Skeletal muscle satellite cell (primary cell): ENCODE measurements at regions not wholly inside any gene's neighbourhood (a gene's known extent, or its start where the extent isn't known, plus 50 kb on each side); places are given as distances from the start of the nearest gene placed in this dataset.

ENCODE experiments used
- H3K27me3 ChIP-seq: 2 replicates; pipeline ENCODE4 v1.7.0; 2013; ENCODE audit warnings: low read length; ENCODE audit not compliant: control insufficient read depth, insufficient read depth
- H3K36me3 ChIP-seq: 2 replicates; pipeline ENCODE4 v1.7.0; 2013; ENCODE audit warnings: mild to moderate bottlenecking, control low read depth, low read length; ENCODE audit not compliant: insufficient read depth
- H3K4me1 ChIP-seq: 2 replicates; pipeline ENCODE4 v1.7.0; 2013; ENCODE audit warnings: low read length; ENCODE audit not compliant: control insufficient read depth, insufficient read depth
- H3K4me2 ChIP-seq: 2 replicates; pipeline ENCODE4 v1.7.0; 2013; ENCODE audit warnings: mild to moderate bottlenecking, low read length
- H3K4me3 ChIP-seq: 2 replicates; pipeline ENCODE4 v1.7.0; 2013; ENCODE audit warnings: low read length
- H3K9ac ChIP-seq: 2 replicates; pipeline ENCODE4 v1.7.0; 2013; ENCODE audit warnings: mild to moderate bottlenecking, low read depth, low read length, moderate library complexity
- H3K9me3 ChIP-seq: replicated peaks from 2 replicates; pipeline ENCODE4 v1.7.0; 2013; ENCODE audit warnings: mild to moderate bottlenecking, control low read depth, low read length

DNA sequence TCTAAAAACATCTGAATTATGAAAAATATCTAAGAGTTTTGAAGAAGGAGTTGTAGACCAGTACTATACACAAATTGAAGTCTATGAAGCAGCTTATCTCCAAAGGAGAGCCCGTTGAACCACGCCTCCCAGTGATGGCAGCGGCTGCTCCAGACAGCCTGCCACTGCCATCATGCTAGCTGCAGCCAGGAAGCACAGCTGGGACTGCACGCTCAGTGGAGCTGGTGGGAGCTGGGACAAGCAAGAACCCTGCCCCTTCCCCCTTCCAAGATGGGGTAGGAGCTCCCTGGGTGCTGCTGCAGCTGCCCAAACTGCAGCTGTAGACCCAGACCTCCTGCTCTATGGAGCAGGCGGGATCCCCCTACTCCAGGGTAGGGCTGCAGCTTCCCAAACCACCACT, 124.7 kb upstream of the SPATS2L start:
- no peak overlapping the region for H3K4me3 ChIP-seq

DNA sequence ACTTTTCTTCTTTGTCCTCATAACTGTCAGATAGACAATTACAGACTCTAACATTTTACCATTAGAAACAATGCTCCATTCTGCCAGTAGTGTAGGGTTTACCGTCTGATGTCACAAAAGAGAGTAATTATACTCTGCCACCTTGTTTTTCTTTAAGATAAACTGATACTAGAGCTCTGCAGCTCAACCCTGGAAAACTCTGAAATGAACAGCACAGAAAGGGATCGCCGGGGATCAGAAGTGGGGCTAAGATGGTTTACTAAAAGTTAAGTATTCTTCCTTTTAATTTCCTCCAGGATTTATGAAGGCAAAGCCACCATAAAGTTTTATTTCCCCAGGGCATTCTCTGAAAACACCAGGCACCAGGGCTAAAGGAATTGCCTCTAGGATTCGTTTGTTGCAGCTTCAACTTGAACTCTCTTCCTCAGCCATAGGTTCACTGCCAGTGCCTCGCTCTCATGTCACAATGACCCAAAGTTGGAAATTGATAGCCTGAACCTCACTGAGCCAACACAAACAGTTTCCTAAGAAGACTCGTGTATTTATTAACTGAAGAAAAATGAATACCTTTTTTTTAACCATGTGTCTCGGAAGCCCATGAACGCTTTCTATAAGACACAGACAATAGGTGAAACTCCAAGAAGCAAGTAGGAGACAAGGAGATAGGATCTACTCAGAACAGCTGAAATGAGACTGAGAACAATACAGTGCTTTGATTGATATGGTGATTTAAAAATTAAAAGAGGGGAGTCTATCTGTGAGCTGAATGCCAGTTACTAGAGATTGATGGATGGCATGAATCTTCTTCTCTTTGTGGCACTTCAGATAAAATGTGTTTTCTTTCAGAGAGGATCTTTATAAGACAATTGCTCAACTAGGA, 121.5 kb upstream of the SPATS2L start:
- Histone ChIP-seq H3K9me3 (no peaks in the 10 kb centered on the region), H3K4me2 (no peak overlapping the region), H3K9ac (no peak overlapping the region), H3K27me3 (peaks cover 22% of the 10 kb centered on the region), H3K4me3 (no peak overlapping the region), H3K4me1 (peaks cover 5% of the 10 kb centered on the region), H3K36me3 (no peaks in the 10 kb centered on the region)

More for the DNA sequence above, 124.7 kb upstream of the SPATS2L start:
- H3K36me3 ChIP-seq: no peaks in the 10 kb centered on the region
- H3K4me1 ChIP-seq: peaks cover 16% of the 10 kb centered on the region
- H3K9me3 ChIP-seq: no peaks in the 10 kb centered on the region
- H3K4me2 ChIP-seq: no peak overlapping the region
- peaks cover 22% of the 10 kb centered on the region for H3K27me3 ChIP-seq
- no peak overlapping the region for H3K9ac ChIP-seq

- Histone ChIP-seq H3K9me3 (no peaks in the 10 kb centered on the region), H3K36me3 (no peaks in the 10 kb centered on the region), H3K27me3 (peaks cover 17% of the 10 kb centered on the region), H3K4me2 (no peak overlapping the region), H3K9ac (no peak overlapping the region), H3K4me1 (peaks cover 5% of the 10 kb centered on the region), H3K4me3 (no peak overlapping the region)
Observed at GRCh38 chr2:200185628-200186000, 120.9 kb upstream of the SPATS2L start.

GRCh38 chr2:200186002-200186401, 120.5 kb upstream of the SPATS2L start:
- peaks cover 13% of the 10 kb centered on the region for H3K27me3 ChIP-seq
- H3K4me1 ChIP-seq: peaks cover 5% of the 10 kb centered on the region
- no peak overlapping the region for H3K4me2 ChIP-seq
- no peaks in the 10 kb centered on the region for H3K9me3 ChIP-seq
- H3K4me3 ChIP-seq: no peak overlapping the region
- H3K36me3 ChIP-seq: no peaks in the 10 kb centered on the region
- no peak overlapping the region for H3K9ac ChIP-seq

- H3K9ac ChIP-seq: no peak overlapping the region
- no peak overlapping the region for H3K4me2 ChIP-seq
- H3K4me1 ChIP-seq: peaks cover 5% of the 10 kb centered on the region
Observed at GRCh38 chr2:200188876-200189275, 117.6 kb upstream of the SPATS2L start.

GRCh38 chr2:200189964-200190363, 116.5 kb upstream of the SPATS2L start:
- Histone ChIP-seq H3K36me3 (no peaks in the 10 kb centered on the region), H3K9me3 (no peaks in the 10 kb centered on the region), H3K27me3 (peaks cover 14% of the 10 kb centered on the region), H3K4me1 (peaks cover 5% of the 10 kb centered on the region), H3K9ac (no peak overlapping the region), H3K4me2 (no peak overlapping the region), H3K4me3 (no peak overlapping the region)

More at GRCh38 chr2:200188876-200189275, 117.6 kb upstream of the SPATS2L start:
- Histone ChIP-seq H3K36me3 (no peaks in the 10 kb centered on the region), H3K27me3 (peaks cover 11% of the 10 kb centered on the region), H3K9me3 (no peaks in the 10 kb centered on the region), H3K4me3 (no peak overlapping the region)

GRCh38 chr2:200193331-200193730, 113.2 kb upstream of the SPATS2L start:
- Histone ChIP-seq H3K9me3 (no peaks in the 10 kb centered on the region), H3K4me3 (no peak overlapping the region), H3K4me2 (no peak overlapping the region), H3K27me3 (peaks cover 6% of the 10 kb centered on the region), H3K36me3 (no peaks in the 10 kb centered on the region), H3K4me1 (peaks cover 3% of the 10 kb centered on the region), H3K9ac (no peak overlapping the region)

GRCh38 chr2:200193791-200194190, 112.7 kb upstream of the SPATS2L start:
- no peaks in the 10 kb centered on the region for H3K9me3 ChIP-seq
- no peak overlapping the region for H3K9ac ChIP-seq
- H3K36me3 ChIP-seq: no peaks in the 10 kb centered on the region
- no peak overlapping the region for H3K4me3 ChIP-seq
- H3K4me2 ChIP-seq: no peak overlapping the region
- no peaks in the 10 kb centered on the region for H3K4me1 ChIP-seq
- peaks cover 6% of the 10 kb centered on the region for H3K27me3 ChIP-seq

GRCh38 chr2:200194746-200195145, 111.7 kb upstream of the SPATS2L start:
- Histone ChIP-seq H3K9me3 (no peaks in the 10 kb centered on the region), H3K4me3 (no peak overlapping the region), H3K4me2 (no peak overlapping the region), H3K4me1 (no peaks in the 10 kb centered on the region), H3K9ac (no peak overlapping the region), H3K27me3 (peaks cover 6% of the 10 kb centered on the region), H3K36me3 (no peaks in the 10 kb centered on the region)

- Histone ChIP-seq H3K9me3 (no peaks in the 10 kb centered on the region), H3K36me3 (no peaks in the 10 kb centered on the region)
Observed at GRCh38 chr2:200199005-200199404, 107.5 kb upstream of the SPATS2L start.

GRCh38 chr2:200199576-200200263, 106.8 kb upstream of the SPATS2L start:
- no peaks in the 10 kb centered on the region for H3K36me3 ChIP-seq
- peaks cover 5% of the 10 kb centered on the region for H3K27me3 ChIP-seq
- no peaks in the 10 kb centered on the region for H3K9me3 ChIP-seq
- no peaks in the 10 kb centered on the region for H3K4me1 ChIP-seq
- no peak overlapping the region for H3K4me2 ChIP-seq
- H3K4me3 ChIP-seq: no peak overlapping the region
- H3K9ac ChIP-seq: no peak overlapping the region

More at GRCh38 chr2:200199005-200199404, 107.5 kb upstream of the SPATS2L start:
- Histone ChIP-seq H3K4me3 (no peak overlapping the region), H3K4me2 (no peak overlapping the region), H3K27me3 (peaks cover 6% of the 10 kb centered on the region), H3K9ac (no peak overlapping the region), H3K4me1 (no peaks in the 10 kb centered on the region)
